ENCODE measurements at regions not wholly inside any gene's neighbourhood (a gene's known extent, or its start where the extent isn't known, plus 50 kb on each side); places are given as distances from the start of the nearest gene placed in this dataset.

- Mint-ChIP-seq H3K9me3 (no peaks in the 10 kb centered on the region), H3K4me3 (no peak overlapping the region), H3K27ac (no peak overlapping the region), H3K36me3 (ENCODE audit: low read depth) (no peaks in the 10 kb centered on the region), H3K4me1 (peaks cover 4% of the 10 kb centered on the region; the same call in 2 of the 3 replicates), H3K27me3 (ENCODE audit: insufficient read depth, low read depth, poor library complexity) (no peaks in the 10 kb centered on the region)
- no peak overlapping the region for H3K4me2 ChIP-seq
- H3K79me2 ChIP-seq (replicated peaks; ENCODE audit: insufficient read depth) = no peaks in the 10 kb centered on the region
- DNase-seq (ENCODE audit: low spot score) (no peak), ATAC-seq (no peak)
- no peak overlapping the region for H3K27ac ChIP-seq (ENCODE audit: low read depth)
- TF ChIP-seq NANOG (IDR thresholded peaks at IDR 0.05; ENCODE audit: borderline replicate concordance) = no peak
- no peak for TF ChIP-seq REST (IDR thresholded peaks at IDR 0.05; ENCODE audit: unreplicated experiment)
- no peaks in the 10 kb centered on the region for H3K27me3 ChIP-seq (ENCODE audit: insufficient read depth)
- no peaks in the 10 kb centered on the region for H3F3A ChIP-seq (replicated peaks; ENCODE audit: low read depth)
- H2AFZ ChIP-seq = no peak overlapping the region
- no peak overlapping the region for H3K4me3 ChIP-seq
- no peaks in the 10 kb centered on the region for H3K36me3 ChIP-seq (ENCODE audit: insufficient read depth)
- H3K4me1 ChIP-seq (ENCODE audit: insufficient read depth) = no peaks in the 10 kb centered on the region
- H4K20me1 ChIP-seq (replicated peaks; ENCODE audit: insufficient read depth) = no peaks in the 10 kb centered on the region
- H3K9me2 ChIP-seq (ENCODE audit: insufficient read depth) = no peaks in the 10 kb centered on the region
Observed at GRCh38 chr14:53858345-53858684, 98.3 kb downstream of the BMP4 start.

GRCh38 chr14:53857625-53858344, 98.8 kb downstream of the BMP4 start:
- H3K36me3 ChIP-seq (ENCODE audit: insufficient read depth) = no peaks in the 10 kb centered on the region
- no peak overlapping the region for H3K4me3 ChIP-seq
- Mint-ChIP-seq H3K4me1 (peaks cover 4% of the 10 kb centered on the region; the same call in 2 of the 3 replicates), H3K4me3 (no peak overlapping the region), H3K9me3 (no peaks in the 10 kb centered on the region), H3K27me3 (ENCODE audit: insufficient read depth, low read depth, poor library complexity) (no peaks in the 10 kb centered on the region), H3K36me3 (ENCODE audit: low read depth) (no peaks in the 10 kb centered on the region), H3K27ac (no peak overlapping the region)
- H3K4me1 ChIP-seq (ENCODE audit: insufficient read depth) = no peaks in the 10 kb centered on the region
- no peaks in the 10 kb centered on the region for H3K79me2 ChIP-seq (replicated peaks; ENCODE audit: insufficient read depth)
- no peak overlapping the region for H3K27ac ChIP-seq (ENCODE audit: low read depth)
- H3K4me2 ChIP-seq = no peak overlapping the region
- H4K20me1 ChIP-seq (replicated peaks; ENCODE audit: insufficient read depth) = no peaks in the 10 kb centered on the region
- no peaks in the 10 kb centered on the region for H3K27me3 ChIP-seq (ENCODE audit: insufficient read depth)
- no peaks in the 10 kb centered on the region for H3F3A ChIP-seq (replicated peaks; ENCODE audit: low read depth)
- ATAC-seq (no peak), DNase-seq (ENCODE audit: low spot score) (no peak)
- H2AFZ ChIP-seq = no peak overlapping the region
- H3K9me2 ChIP-seq (ENCODE audit: insufficient read depth) = no peaks in the 10 kb centered on the region
- TF ChIP-seq ZNF331 (CRISPR knock-in tag; IDR thresholded peaks at IDR 0.05; ENCODE audit: low read depth) = no peak
- TF ChIP-seq CTCF (conservative IDR thresholded peaks at IDR 0.05; ENCODE audit: low read depth in 2 of 2) = no peak
- TF ChIP-seq REST (IDR thresholded peaks at IDR 0.05; ENCODE audit: unreplicated experiment) = no peak
- TF ChIP-seq CREB1 (CRISPR knock-in tag; IDR thresholded peaks at IDR 0.05; ENCODE audit: low read depth) = no peak
- no peak for TF ChIP-seq ETS1 (IDR thresholded peaks at IDR 0.05)
- TF ChIP-seq NANOG (IDR thresholded peaks at IDR 0.05; ENCODE audit: borderline replicate concordance) = no peak
- no peak for TF ChIP-seq ZNF114 (CRISPR knock-in tag; IDR thresholded peaks at IDR 0.05)
- no peak for TF ChIP-seq JUNB (IDR thresholded peaks at IDR 0.05; ENCODE audit: unreplicated experiment)
- TF ChIP-seq POLR2AphosphoS5 (IDR thresholded peaks at IDR 0.05; ENCODE audit: low read depth) = no peak
- TF ChIP-seq EZH2phosphoT487 (IDR thresholded peaks at IDR 0.05; ENCODE audit: unreplicated experiment) = no peak
- no peak for TF ChIP-seq STAT1 (IDR thresholded peaks at IDR 0.05; ENCODE audit: unreplicated experiment)
- no peak for TF ChIP-seq EZH2 (IDR thresholded peaks at IDR 0.05; ENCODE audit: low read depth, unreplicated experiment)

Measured in GM23338 (cell line).